Retinal pigment epithelial cell (primary cell): ENCODE measurements at regions not wholly inside any gene's neighbourhood (a gene's known extent, or its start where the extent isn't known, plus 50 kb on each side); places are given as distances from the start of the nearest gene placed in this dataset.

Experiments used
- DNase-seq: peaks from one replicate; pipeline ENCODE4 v3.0.0-alpha.2; 2010; ENCODE audit warnings: low read depth
- H3K4me3 ChIP-seq: 2 replicates; pipeline ENCODE4 v1.5.1; 2011; ENCODE audit warnings: mild to moderate bottlenecking, low read length, control low read depth, moderate library complexity
- CTCF ChIP-seq: conservative IDR thresholded peaks from 2 replicates; pipeline ENCODE4 v1.5.1; 2011; ENCODE audit warnings: low read depth, low read length, control low read depth, inconsistent platforms

GRCh38 chr3:197352382-197352781 lies 54.0 kb upstream of the DLG1 start:
- no peak for TF ChIP-seq CTCF
- DNase-seq: peak; percentile 95
- H3K4me3 ChIP-seq: no peak overlapping the region

GRCh38 chr3:197350446-197350845 lies 52.0 kb upstream of the DLG1 start:
- DNase-seq: no peak
- TF ChIP-seq CTCF: no peak
- H3K4me3 ChIP-seq: no peak overlapping the region

GRCh38 chr3:197349368-197349767 lies 51.0 kb upstream of the DLG1 start:
- DNase-seq: no peak
- TF ChIP-seq CTCF: no peak
- H3K4me3 ChIP-seq: no peak overlapping the region
